GM23248 (cell line): ENCODE measurements at regions not wholly inside any gene's neighbourhood (a gene's known extent, or its start where the extent isn't known, plus 50 kb on each side); places are given as distances from the start of the nearest gene placed in this dataset.
"Not testable (repeated sequence)": the region's sequence is repeated elsewhere in the genome, so short reads cannot be mapped to it uniquely, and the experiment has no call there.

ENCODE experiments used
- DNase-seq: peaks from one replicate; pipeline ENCODE4 v3.0.0-alpha.2; 2015
- H2AFZ ChIP-seq: fragments of 200-600 bp; sonication (generic); 2 replicates; pipeline ENCODE4 v1.6.1; 2016; ENCODE audit warnings: antibody characterized with exemption
- H3F3A ChIP-seq: fragments of 200-600 bp; sonication (generic); 2 replicates; pipeline ENCODE4 v1.6.1; 2016; ENCODE audit warnings: mild to moderate bottlenecking, antibody characterized with exemption, mixed run types; ENCODE audit not compliant: insufficient read depth
- H3K27ac ChIP-seq: fragments of 200-600 bp; sonication (generic); 2 replicates; pipeline ENCODE4 v1.5.1; 2016; ENCODE audit warnings: mild to moderate bottlenecking
- H3K27me3 ChIP-seq: fragments of 200-600 bp; sonication (generic); replicated peaks from 2 replicates; pipeline ENCODE4 v1.6.1; 2016; ENCODE audit warnings: mild to moderate bottlenecking; ENCODE audit not compliant: insufficient read depth
- H3K36me3 ChIP-seq: fragments of 200-600 bp; sonication (generic); 2 replicates; pipeline ENCODE4 v1.6.1; 2016; ENCODE audit warnings: low read depth, mild to moderate bottlenecking
- H3K4me1 ChIP-seq: fragments of 200-600 bp; sonication (generic); 2 replicates; pipeline ENCODE4 v1.6.1; 2016; ENCODE audit warnings: mild to moderate bottlenecking; ENCODE audit not compliant: insufficient read depth
- H3K4me2 ChIP-seq: fragments of 200-600 bp; sonication (generic); one replicate; pipeline ENCODE4 v1.6.1; 2016; ENCODE audit warnings: mild to moderate bottlenecking; ENCODE audit not compliant: unreplicated experiment
- H3K4me3 ChIP-seq: fragments of 200-600 bp; sonication (generic); 2 replicates; pipeline ENCODE4 v1.5.1; 2016; ENCODE audit warnings: mild to moderate bottlenecking
- H3K79me2 ChIP-seq: fragments of 200-600 bp; sonication (generic); 2 replicates; pipeline ENCODE4 v1.6.1; 2016; ENCODE audit warnings: mild to moderate bottlenecking; ENCODE audit not compliant: insufficient read depth
- H3K9ac ChIP-seq: fragments of 200-600 bp; sonication (generic); 2 replicates; pipeline ENCODE4 v1.6.1; 2016; ENCODE audit warnings: mild to moderate bottlenecking
- H3K9me2 ChIP-seq: fragments of 200-600 bp; sonication (generic); 2 replicates; pipeline ENCODE4 v1.6.1; 2016; ENCODE audit warnings: mixed run types, mild to moderate bottlenecking, moderate library complexity; ENCODE audit not compliant: insufficient read depth
- H3K9me3 ChIP-seq: fragments of 200-600 bp; sonication (generic); one replicate; pipeline ENCODE4 v1.6.1; 2017; ENCODE audit warnings: low read depth
- H4K20me1 ChIP-seq: fragments of 200-600 bp; sonication (generic); 2 replicates; pipeline ENCODE4 v1.6.0; 2016; ENCODE audit not compliant: insufficient read depth
- WGBS, 2 experiments: methylation state at CpG; one replicate each; pipeline ENCODE4 v1.1.6; 2015 to 2017; ENCODE audit warnings: low lambda C conversion rate in 2 of 2, low coverage in 1 of 2; ENCODE audit errors: missing lambda C conversion rate in 2 of 2; 5-methylcytosine and 5-hydroxymethylcytosine counted together
- in situ Hi-C: fragments of 300-500 bp; cut with MboI; formaldehyde crosslinking; loops from 2 replicates; pipeline ENCODE4 v1.15.0; 2020

- WGBS, 2 experiments: 12 to 16% methylated on average over 2 of the region's 3 CpGs
- H3F3A ChIP-seq, H3K27ac ChIP-seq, H2AFZ ChIP-seq, H3K4me1 ChIP-seq, H3K4me3 ChIP-seq, H3K4me2 ChIP-seq, H3K9me2 ChIP-seq, in situ Hi-C loops, H3K9ac ChIP-seq, H4K20me1 ChIP-seq, H3K9me3 ChIP-seq, H3K36me3 ChIP-seq, H3K79me2 ChIP-seq, H3K27me3 ChIP-seq: not testable (repeated sequence)
- peak; percentile 8 for DNase-seq
These were observed 178.2 kb upstream of the ZNG1F start for GRCh38 chr9:41367301-41367700.

DNA sequence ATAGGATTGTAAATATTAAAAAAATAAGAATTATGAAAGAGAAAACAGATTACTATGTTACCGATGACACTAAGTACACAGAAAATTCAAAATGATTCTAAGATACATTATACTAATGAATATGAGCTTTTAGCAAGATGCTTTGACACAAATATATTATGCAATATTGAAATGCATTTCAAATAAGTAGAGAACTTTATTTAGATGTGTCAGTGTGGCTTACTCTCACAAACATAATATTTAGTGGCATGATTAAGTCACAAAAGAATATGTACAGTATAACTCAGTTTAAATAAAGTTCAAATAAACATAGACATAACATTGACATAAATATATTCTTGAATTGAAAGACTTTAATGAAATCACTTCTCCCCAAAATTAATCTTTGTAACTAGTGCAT is 172.7 kb upstream of the ZNG1F start:
- H3K36me3 ChIP-seq, H3K9me2 ChIP-seq, H3K9me3 ChIP-seq, H3K9ac ChIP-seq, H3K4me2 ChIP-seq, H4K20me1 ChIP-seq, H3K4me3 ChIP-seq, H3K4me1 ChIP-seq, H3K27me3 ChIP-seq, H3K27ac ChIP-seq, H3K79me2 ChIP-seq, in situ Hi-C loops, H2AFZ ChIP-seq, H3F3A ChIP-seq, DNase-seq: not testable (repeated sequence)
- WGBS, 2 experiments: 86 to 100% methylated on average over 1 of the region's 1 CpG

- Histone ChIP-seq H3K4me2 (peak overlapping the region; percentile 95), H2AFZ (peak overlapping the region; percentile 100), H3K9ac (peak overlapping the region; percentile 81), H3K27ac (peak overlapping the region; percentile 45), H3K4me3 (peak overlapping the region; percentile 97)
- H3K79me2 ChIP-seq, H3F3A ChIP-seq, H3K36me3 ChIP-seq, H3K4me1 ChIP-seq, in situ Hi-C loops, H3K9me2 ChIP-seq, H3K9me3 ChIP-seq, H4K20me1 ChIP-seq, H3K27me3 ChIP-seq: not testable (repeated sequence)
- WGBS, 2 experiments: 0 to 1% methylated on average over 7 to 22 of the region's 27 CpGs
- DNase-seq: peak; percentile 30
These were observed 170.0 kb upstream of the ZNG1F start for GRCh38 chr9:41359116-41359515.

DNA sequence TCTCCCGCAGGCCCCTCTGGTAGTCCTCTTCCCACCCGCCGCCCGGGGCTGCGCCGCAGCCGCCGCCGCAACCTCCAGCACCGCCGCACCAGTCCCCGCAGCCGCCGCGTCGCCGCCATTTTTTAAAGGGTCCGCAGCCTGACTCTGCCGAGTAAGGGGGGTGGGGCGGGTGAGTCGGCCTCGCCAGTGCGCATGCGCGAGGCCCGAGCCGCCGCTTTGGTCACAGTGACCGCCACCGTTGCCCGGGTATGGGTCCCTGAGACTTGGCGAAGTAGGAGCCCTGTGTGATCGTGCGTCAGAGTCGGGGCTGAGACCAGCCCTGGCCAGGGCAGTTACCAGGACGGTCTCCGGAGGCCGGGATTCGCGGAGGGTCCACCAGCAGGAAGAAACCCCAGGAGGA is 169.6 kb upstream of the ZNG1F start:
- H3K4me2 ChIP-seq: peak overlapping the region; percentile 95
- DNase-seq: peak; percentile 76
- not testable (repeated sequence) for H3K9me2 ChIP-seq

DNA sequence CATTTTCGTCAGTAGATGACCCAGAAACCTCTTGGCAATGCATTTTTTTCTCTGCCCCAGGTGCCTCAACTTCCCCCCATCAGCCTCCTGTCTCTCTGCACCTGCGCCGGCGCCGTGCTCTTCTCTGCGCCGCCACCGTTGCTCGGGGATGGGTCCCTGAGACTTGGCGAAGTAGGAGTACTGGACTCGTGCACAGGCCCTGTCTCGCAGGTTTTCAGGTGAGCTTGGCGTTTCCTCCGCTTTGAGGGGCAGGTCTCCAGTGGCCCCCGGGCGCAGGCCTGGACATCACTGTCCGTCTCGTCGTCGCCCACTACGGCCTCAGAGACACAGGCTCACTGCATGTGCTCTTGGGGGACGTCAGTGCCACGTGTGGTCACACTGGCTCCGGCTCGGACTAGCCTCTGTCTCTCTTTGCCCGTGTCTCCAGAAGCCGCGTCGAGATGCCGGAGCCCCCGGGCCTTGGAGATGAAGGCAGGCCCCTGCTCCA is 168.8 kb upstream of the ZNG1F start:
- H3K27me3 ChIP-seq, in situ Hi-C loops, H3K4me1 ChIP-seq, DNase-seq, H3K79me2 ChIP-seq, H3K9me3 ChIP-seq, H3F3A ChIP-seq, H3K27ac ChIP-seq, H3K36me3 ChIP-seq, H3K9me2 ChIP-seq, H4K20me1 ChIP-seq: not testable (repeated sequence)
- WGBS, 2 experiments: 9 to 14% methylated on average over 31 of the region's 31 CpGs
- peak overlapping the region; percentile 68 for H3K4me2 ChIP-seq
- H2AFZ ChIP-seq: peak overlapping the region; percentile 100
- H3K9ac ChIP-seq: peak overlapping the region; percentile 81
- H3K4me3 ChIP-seq: peak overlapping the region; percentile 97

More for the DNA sequence above, 169.6 kb upstream of the ZNG1F start:
- H3F3A ChIP-seq, H3K4me1 ChIP-seq, H3K79me2 ChIP-seq, H3K9me3 ChIP-seq, H4K20me1 ChIP-seq, H3K36me3 ChIP-seq, in situ Hi-C loops, H3K27me3 ChIP-seq: not testable (repeated sequence)
- Histone ChIP-seq H2AFZ (peak overlapping the region; percentile 100), H3K27ac (peak overlapping the region; percentile 45), H3K4me3 (peak overlapping the region; percentile 97), H3K9ac (peak overlapping the region; percentile 81)
- WGBS, 2 experiments: 0 to 2% methylated on average over 28 to 34 of the region's 40 CpGs

GRCh38 chr9:41357350-41357748 is 168.2 kb upstream of the ZNG1F start:
- H3K9ac ChIP-seq, in situ Hi-C loops, H4K20me1 ChIP-seq, H3K4me2 ChIP-seq, H3K79me2 ChIP-seq, H3K9me2 ChIP-seq, H3K4me3 ChIP-seq, H3K4me1 ChIP-seq, H2AFZ ChIP-seq, H3K36me3 ChIP-seq, H3F3A ChIP-seq, H3K9me3 ChIP-seq, DNase-seq, H3K27ac ChIP-seq, H3K27me3 ChIP-seq: not testable (repeated sequence)
- WGBS, 2 experiments: 74 to 78% methylated on average over 14 to 21 of the region's 21 CpGs

DNA sequence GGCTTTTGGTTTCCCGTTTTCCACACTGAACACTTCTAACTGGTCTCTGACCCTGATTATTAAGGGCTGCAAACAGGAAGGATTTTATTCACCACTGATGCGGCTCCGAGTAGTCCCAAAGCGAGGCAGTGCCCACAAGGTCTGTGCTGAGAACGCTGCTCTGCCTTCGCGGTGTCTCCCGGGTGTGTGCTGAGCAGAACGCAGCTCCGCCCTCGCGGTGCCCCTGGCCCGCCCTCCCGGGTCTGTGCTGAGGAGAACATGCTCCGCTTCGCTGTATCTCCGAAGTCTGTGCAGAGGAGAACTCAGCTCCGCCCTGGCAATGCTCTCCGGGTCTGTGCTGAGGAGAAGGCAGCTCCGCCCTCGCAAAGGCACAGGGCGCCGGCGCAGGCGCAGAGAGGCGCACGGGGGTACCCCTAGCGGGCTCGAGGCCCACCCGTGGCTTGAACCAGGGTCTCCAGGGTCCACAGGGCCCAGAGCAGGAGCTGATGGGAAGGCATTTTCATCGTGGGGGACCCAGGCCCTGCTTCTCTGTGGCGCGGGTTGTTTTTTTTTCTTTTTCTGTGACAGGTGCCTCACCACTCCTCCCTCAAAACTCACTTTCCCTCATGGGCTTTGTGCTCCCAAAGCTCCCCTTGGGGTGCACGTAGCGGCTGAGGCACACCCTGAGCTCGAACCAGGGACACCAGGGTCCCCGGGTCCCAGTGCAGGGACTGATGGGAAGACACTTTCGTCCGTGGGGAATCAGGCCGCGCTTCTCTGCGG is 167.7 kb upstream of the ZNG1F start:
- peak; percentile 73 for DNase-seq
- H3K79me2 ChIP-seq, H3K9ac ChIP-seq, H3K27ac ChIP-seq, H3K27me3 ChIP-seq, in situ Hi-C loops, H3K36me3 ChIP-seq, H3K9me3 ChIP-seq, H3K4me1 ChIP-seq, H3K9me2 ChIP-seq, H3F3A ChIP-seq, H4K20me1 ChIP-seq: not testable (repeated sequence)
- 2 to 11% methylated on average over 7 to 25 of the region's 42 CpGs for WGBS, 2 experiments
- peak overlapping the region; percentile 70 for H3K4me2 ChIP-seq
- H2AFZ ChIP-seq: peak overlapping the region; percentile 60; the same call in 1 of the 2 replicates
- H3K4me3 ChIP-seq: peak overlapping the region; percentile 58
